SK-N-DZ (cell line): ENCODE measurements at regions not wholly inside any gene's neighbourhood (a gene's known extent, or its start where the extent isn't known, plus 50 kb on each side); places are given as distances from the start of the nearest gene placed in this dataset.
"Not testable (repeated sequence)": the region's sequence is repeated elsewhere in the genome, so short reads cannot be mapped to it uniquely, and the experiment has no call there.

Experiments
- DNase-seq: peaks from one replicate; pipeline ENCODE4 v3.0.0-alpha.2; 2015; ENCODE audit warnings: low spot score

DNA sequence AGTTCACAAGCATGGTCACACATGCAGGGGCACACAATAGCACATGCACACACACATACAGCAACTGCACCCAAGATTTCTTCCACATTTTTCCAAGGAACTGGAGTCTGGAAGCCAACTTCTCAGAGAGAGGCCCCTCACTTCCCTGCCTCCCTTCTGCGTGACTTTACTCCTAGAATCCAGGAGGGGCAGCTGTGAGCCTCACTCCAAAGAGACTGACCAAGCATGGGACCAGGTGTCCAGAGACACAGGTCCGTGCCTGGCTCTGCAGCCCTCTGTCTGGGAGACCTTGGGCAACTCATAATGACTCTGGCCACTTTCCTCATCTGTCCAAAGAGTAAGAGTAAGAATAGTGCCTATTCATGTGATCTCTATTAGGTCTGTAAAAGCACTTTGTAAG, 104.7 kb upstream of the TMEM132E start:
- no peak for DNase-seq

DNA sequence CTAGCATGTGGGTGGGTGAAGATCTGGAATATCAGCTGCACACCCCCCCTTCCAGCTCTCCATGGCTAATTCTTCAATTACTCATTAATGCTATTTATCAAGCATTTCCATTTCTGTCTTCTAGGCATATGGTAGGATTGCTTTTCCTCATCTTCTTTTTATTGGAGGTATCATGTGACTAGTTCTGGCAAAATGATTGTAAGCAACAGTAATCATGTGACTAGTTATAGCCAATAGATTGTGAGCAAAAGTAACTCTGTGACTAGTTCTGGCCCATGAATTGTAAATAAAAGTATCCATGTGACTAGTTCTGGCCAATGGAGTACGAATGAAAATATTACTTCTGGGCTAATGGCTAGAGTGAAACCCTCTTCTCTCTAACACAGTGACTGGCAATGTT, 107.0 kb upstream of the TMEM132E start:
- no peak for DNase-seq

DNA sequence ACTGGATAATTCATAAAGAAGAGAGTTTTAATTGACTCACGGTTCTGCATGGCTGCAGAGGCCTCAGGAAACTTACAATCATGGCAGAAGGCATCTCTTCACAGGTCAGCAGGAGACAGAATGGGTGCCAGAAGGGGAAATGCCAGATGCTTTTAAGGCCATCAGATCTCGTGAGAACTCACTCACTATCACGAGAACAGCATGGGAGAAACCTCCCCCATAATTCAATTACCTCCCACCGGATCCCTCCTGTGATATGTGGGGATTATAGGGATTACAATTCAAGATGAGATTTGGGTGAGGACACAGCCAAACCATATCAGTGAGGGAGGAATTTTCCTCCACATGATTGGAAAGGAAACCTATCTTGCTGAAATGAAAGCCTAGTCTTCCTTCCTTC, 108.1 kb upstream of the TMEM132E start:
- DNase-seq = not testable (repeated sequence)

DNA sequence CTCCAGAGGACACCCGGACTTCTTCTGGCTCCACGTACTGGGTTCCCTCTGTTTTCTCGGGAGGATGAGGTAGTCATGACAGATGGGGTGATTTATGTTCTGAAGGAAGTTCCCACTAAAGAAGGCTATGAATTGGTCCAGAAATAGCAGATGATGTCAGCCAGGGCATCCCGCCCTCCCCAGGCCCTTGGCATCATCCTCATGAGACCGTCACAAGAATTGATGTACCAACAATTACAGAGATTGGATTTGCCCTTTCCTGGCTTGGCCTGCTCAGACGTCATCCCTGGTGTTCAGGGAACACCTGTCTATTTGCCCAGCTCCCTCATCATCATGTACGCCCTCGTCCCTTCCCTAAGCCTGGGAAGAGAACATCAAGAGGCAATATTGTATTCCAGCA, 102.8 kb upstream of the CCL1 start:
- no peak for DNase-seq

DNA sequence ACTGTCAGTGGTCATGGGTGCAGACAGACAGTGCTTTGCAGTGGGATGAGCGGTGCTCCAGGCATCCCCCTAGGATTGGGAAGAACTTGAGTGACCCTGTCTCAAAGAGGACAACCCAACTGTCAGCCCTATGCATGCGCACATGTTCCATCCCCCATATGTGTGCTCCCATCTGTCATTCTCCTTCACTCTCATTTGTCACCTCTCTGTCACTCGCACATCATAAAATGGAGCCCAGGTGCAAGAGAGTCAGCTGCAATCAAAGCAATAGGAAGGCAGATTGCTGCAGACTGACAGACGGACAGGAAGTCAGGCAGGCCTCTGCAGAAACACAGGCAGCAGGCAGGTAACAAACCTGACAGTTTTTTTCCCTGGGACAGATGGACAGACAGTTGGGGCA, 101.8 kb upstream of the CCL1 start:
- DNase-seq = no peak

DNA sequence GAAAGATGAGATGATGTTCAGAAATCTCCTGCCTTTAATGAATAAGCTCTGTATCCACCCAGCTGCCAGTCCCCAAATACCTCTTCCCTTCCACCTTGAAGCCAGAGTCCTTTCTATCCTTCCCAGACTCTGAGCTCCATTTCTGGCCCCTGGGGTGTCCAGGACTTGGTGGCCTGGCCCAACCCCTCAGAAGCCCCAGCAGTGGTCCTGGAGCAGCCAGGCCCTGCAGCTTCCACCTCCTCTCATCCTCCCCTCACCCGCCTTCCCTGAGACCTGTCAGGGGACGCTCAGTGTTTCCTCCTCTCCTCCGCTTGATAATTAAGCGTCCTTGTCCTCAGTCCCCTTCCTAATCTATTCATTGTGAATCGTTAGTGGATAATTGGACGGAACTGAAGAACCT, 95.2 kb upstream of the CCL1 start:
- no peak for DNase-seq

DNA sequence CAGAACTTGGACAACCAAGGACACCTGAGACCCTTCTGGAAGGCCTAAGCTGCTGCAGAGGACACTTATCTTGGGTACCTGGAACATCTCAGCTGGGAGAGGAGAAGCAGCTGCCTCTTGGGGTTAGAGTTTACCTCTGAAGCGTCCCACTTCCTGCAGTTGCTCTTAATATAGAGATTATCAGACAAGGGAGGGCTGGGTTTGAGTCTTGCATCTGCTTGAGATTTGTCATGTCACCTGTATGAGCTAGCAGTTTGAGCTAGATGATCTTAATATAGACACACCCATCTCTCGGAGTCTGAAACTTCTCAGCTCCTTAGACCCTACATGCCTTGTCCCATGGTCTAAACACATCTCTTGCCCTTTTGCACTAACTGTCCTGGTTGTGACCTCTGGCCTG, 93.1 kb upstream of the CCL1 start:
- no peak for DNase-seq

DNA sequence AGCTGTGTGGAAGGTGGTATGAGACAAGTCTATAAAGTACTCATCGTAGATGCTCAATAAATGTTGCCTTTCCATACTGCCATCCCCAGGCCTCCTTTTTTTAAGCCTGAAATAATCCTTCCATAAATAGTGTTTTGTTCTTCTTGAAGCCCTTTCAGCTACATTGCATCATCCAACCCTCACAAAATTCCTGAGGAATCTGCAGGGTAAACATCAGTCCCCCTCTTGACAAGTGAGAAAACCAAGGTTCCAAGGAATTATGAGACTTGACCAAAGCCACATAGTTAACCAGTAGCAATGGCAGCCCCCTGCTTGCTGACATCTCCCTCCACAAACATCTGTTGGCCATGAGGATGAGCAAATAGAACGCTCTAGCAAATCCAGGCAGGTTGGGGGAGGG, 89.7 kb upstream of the CCL1 start:
- no peak for DNase-seq

DNA sequence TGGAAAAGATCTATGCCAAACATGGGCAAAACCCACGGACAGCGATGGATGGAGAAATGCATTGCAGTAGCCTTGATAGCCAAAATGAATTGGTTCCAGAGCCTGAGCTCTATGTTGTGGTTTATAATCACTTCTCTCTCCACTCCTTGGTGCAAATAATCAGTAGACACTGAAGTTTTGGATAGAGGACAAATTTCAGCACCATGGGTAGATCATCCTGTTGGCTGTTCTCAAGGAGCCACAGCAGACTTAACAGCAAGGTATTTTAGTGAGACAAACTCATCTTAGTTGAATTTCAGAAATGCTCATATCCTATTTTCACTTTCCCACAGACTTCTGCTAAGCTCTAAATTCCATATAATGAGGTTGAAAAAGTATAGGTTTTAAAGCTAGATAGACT, 88.3 kb upstream of the CCL1 start:
- DNase-seq = no peak

DNA sequence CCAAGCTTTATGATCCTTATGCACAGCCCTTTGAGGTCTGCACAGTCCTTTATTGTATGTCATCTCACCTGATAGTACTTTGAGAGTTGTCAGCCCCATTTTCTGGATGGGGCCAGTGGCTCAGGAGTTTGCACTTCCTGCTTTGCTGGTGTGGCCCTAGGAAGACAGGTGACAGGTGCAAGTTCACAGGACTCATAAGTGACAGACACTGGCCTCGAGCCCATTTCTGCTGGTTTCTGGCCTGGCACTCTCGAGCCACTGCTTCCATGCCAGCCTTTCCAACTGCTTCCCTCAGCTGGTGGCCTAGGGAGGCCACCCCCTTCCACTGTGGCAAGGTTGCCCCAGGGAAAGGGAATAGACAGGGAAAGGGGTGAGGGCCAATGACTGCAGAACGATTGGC, 84.4 kb upstream of the CCL1 start:
- DNase-seq = no peak

DNA sequence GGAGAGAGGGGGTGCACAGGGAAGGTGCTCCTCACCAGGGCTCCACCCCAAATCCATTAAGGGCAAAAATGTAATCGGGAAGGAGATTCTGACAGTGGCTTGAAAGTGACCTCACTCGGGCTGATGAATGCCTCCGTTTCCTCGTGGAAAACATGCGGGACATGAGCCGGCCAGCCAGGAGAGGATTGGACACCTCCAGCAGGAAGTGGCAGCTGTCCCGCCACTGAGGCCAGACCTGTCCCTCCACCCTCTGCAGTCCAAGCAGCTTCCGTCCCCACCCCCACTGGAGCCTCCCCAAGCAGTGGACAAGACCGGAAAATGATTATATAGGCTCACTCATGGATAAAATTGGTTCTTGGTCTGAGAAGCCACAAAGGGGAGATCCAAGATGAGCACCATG, 82.1 kb upstream of the CCL1 start:
- DNase-seq = no peak

DNA sequence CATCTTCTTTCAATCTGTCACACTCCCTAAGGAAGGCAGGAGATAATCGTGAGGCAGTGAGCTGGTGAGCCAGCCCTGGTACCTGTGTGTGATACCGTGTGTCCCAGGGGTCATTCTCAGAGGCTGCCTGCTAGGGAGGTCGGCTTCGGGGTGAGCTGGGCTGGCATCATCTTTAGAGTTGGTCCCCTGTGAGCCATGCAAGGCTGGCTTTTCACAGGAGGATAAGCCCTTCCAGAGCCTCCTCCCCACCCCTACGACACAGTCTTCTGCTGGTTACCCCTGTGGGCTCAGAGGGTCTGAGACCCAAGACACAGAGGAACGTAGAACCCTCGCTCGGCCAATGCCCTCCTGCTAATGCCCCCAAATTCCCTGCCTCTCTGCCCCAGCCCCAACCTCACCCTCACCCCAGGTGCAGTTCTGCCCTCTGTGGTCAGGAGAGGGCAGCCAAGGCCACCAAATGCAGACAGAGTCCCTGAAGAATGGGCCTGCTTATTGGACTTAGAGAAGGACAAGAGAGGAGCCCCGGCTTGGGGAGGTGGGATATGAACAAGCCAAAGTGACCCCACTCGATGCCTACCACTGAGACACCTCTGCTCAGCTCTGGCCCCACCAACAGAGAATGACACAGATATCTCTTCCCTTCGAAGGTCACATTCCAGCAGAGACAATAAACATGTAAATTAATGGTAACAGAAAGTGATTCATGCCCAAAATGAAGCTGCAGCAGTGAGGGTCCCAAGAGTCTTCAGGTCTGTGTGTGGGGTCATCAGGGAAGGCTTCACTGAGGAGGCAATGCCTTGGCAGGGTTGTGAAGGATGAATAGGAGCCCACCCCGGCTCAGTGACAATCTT, 80.8 kb upstream of the CCL1 start:
- peak; percentile 17 for DNase-seq

DNA sequence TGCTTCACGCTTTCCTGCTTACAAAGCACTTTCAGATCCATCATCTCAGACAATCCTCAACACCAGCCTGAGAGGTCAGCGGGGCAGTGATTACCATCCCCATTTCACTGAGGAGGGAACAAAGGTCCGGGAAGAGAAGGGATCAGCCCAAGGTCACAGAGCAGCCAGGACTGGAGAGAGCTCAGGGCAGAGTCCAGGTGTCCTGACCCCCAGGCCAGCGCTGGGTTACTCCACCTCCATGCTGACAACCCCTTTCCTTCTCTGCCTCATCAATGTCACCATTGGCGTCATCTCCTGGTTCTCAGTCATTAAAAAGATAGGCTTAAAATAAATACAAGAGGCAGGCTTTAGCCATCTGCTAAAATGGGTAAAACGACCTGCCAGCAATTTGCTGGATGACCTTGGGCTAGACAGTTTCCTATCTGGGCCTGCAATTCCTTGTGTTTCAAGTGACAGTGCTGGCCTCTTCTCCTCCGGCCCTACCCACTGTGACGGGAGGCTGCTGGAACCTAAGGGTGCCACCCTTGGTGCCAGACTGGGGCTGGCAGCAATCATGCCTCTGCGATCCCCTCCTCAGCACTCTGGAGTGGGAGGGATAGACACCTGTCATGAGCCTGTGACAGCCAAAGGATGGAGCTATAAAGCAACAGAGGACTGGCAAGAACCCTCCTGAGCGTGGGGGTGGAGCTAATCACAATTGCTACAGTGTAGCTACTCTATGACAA, 79.5 kb upstream of the CCL1 start:
- no peak for DNase-seq

DNA sequence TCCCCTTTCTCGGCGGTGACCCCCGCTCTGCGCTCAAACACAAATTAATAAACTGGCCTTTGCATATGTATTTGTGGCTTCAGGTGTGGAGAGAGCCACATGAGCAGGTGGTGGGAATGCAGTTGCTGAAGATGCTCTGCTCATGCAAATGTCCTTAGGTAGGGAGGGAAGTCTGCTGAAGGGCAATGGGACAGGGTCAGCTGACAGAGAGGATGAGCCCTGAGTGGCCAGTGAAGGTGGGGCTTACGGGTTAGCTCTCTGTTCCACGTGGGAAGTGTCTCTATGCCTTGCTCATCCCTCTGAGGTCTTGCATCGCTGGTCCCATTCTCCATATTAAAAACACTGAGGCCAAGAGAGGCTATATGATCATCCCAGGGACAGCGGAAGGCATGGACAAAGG, 74.2 kb upstream of the CCL1 start:
- no peak for DNase-seq

DNA sequence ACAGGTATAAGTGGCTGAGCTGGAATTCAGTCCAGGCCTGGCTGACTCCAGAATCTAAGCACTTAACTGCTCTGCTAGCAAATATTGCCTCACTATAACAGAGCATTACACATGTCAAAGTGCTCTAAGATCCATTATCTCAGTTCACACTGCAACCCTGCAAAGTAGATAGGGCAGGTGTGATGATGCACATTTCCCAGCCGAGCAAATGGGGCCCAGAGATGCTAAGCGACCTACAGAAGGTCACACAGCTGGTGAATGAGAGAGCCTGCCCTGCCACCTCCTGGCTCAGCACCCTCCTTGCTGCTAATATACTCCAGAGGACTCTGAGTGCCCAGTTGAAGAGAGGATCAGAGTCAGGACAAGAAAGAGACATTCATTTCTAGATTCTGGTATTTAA, 73.6 kb upstream of the CCL1 start:
- DNase-seq = no peak

DNA sequence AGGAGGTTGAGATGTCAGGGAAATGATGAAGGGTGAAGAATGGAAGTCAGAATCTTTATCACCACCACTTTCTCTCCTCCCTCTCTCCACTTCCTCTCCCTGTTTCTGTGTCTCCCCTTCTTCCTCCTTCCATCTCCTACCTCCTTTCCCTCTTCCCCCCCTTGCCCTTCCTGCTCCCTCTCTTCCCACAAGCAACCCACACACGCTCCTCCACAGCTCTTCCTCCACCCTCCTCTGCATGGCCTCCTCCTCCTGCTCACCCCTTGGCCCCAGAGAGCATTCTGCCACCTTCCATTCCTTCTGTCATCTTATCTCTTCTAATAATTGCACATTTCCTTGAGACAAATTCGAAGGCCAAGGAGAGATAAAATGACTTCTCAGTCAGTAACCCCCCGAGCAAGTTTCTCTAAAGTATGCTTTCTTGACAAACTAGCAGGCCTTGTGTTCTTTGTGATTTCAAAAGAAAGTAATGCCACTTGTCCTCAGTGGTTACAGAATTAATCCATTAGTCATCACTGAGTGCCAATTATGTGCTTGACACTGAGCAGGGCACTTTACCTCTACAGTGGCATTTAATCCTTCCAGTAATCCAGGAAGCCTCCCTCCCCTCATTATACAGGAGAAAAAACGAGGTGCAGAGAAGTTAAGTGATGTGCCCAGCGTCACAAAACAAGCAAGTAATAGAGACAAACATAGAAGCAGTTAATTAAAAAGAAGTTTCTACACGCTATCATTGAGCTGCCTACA, 72.3 kb upstream of the CCL1 start:
- no peak for DNase-seq

DNA sequence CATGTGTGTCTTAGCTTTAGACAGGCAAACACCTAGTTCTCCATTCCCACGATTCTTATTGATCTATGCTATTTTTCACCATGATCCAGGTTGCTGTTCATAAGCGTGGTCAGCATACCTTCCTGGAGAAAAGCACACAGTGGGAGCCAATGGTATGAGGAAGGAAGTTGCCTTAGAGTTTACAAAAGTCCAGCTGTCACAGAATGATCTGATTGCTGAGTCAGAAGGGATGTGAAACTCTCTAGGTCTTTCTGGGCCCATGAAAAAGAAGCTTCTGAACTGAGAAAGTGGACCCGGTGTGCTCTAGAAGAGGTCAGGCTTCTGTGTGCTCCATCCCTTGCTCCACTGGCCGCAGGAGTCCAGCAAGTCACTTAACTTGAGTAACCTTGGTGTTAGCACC, 71.0 kb upstream of the CCL1 start:
- DNase-seq = no peak

DNA sequence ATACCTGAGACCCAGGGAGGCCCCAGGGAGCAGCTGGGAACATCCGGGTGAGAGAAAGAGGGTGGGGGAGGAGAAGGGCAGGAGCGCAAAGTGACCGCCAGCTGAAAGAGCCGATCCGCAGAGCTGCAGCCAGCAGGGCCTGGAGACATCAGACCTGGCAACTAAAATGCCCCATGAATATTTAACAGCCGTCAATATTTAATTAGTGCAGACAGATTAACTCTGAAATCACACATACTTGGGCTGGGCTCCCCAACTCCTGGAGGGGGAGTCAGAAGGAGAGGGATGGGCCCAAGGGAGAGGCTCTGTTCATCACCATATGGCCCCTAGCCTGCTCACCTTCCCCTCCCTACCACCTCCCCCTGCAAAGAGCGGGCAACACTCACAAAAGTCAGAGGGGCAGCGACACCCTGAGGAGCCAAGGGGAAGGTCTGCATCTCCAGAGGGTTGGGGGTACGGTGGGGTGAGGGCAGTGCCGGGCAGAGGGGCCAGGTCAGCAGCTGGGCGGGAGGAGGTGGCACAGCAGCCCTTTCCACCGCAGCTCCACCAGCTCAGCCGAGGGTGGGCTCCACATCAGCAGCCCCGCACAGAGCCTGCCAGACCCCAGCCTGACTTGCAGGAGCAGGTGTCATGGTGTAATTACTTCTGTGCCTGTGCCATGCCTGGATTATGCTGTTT, 61.9 kb upstream of the CCL1 start:
- no peak for DNase-seq

DNA sequence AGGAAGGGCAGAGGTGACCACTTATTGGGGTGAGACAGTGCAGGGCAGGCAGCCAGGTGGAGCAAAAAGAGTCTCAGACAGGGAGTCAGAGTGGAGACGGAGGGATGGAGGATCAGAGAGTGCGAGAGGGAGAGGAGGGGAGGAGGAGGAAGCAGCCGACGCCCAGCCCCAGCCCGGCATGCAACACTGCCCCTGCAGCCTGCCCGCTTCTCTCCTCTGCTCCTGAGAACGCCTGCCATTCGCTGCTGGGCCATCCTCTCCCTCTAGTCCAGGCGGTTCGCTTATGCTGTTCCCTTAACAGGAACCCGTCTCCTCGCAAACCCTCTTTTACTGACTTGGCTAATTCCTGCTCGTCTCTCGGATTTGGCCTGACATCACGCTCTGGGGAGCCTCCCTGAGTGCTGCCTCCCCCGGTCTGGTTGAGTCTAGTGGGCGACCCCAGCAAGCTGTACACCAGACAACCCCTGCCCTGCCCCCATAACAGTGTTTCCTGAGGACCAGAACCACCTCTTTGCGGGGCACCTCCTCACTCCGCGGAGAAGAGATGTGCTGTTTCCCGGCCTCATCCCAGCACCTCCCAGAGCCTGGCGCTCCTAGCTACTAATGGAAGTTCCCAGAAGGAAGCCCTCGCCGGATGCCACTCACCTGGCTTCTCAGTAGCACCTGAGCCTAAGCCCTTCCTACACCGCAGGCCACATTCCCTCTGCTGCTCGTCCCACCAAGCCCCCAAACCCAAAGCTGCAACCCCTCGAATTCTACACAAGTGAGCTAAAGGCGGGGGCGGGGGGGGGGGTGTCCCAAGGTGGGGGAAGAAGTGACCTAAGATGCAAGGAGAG, 61.2 kb upstream of the CCL1 start:
- no peak for DNase-seq

DNA sequence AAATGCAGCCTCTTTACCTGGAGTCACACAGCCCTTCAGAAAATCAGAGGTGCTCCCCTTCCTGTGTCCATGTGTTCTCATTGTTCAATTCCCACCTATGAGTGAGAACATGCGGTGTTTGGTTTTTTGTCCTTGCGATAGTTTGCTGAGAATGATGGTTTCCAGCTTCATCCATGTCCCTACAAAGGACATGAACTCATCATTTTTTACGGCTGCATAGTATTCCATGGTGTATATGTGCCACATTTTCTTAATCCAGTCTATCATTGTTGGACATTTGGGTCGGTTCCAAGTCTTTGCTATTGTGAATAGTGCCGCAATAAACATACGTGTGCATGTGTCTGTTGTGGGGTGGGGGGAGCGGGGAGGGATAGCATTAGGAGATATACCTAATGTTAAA, 60.3 kb upstream of the CCL1 start:
- DNase-seq = not testable (repeated sequence)

DNA sequence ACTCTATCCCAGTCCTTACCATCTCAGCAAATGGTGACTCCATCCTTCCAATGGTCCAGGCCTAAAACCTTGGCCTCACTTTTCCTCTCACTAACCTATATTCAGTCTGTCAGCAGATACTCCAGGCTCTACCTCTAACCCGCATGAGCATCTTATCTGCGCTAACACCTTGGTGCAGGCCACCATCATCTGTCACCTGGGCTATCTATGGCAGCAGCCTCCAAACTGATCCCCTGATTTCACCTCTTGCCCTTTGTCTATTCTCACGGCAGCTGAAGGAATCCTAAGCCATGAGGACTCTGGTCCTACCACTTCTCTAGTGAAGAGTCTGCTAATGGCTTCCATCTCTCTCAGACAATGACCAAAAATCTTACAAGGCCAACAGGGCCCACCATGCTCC, 57.9 kb upstream of the CCL1 start:
- DNase-seq = no peak
